Peyer's patch (tissue), 4 donors: ENCODE measurements at regions not wholly inside any gene's neighbourhood (a gene's known extent, or its start where the extent isn't known, plus 50 kb on each side); places are given as distances from the start of the nearest gene placed in this dataset.

Source experiments
- DNase-seq, 3 donors: peaks; one replicate each; pipeline ENCODE4 v3.0.0-alpha.2; 2017 to 2019
- H3K27ac ChIP-seq, 4 donors: fragments of 200-600 bp; sonication (generic); one replicate each; pipeline ENCODE4 v1.5.1; 2016 to 2019
- H3K27me3 ChIP-seq, 2 donors: fragments of 200-600 bp; sonication (generic); one replicate each; pipeline ENCODE4 v1.5.1; 2019
- H3K36me3 ChIP-seq, 3 donors: fragments of 200-600 bp; sonication (generic); one replicate each; pipeline ENCODE4 v1.5.1; 2016 to 2019
- H3K4me1 ChIP-seq, 4 donors: fragments of 200-600 bp; sonication (generic); one replicate each; pipeline ENCODE4 v1.5.1; 2016 to 2019
- H3K4me3 ChIP-seq, 4 donors: fragments of 200-600 bp; sonication (generic); 1 replicate in 3 of 4; 2 replicates in 1 of 4; pipeline ENCODE4 v1.5.1; 2016 to 2019; ENCODE audit warnings: mild to moderate bottlenecking in 1 of 4
- H3K9me3 ChIP-seq, 4 donors: fragments of 200-600 bp; sonication (generic); one replicate each; pipeline ENCODE4 v1.5.1; 2016 to 2019; ENCODE audit warnings: mild to moderate bottlenecking in 1 of 4
- POLR2A ChIP-seq, 2 donors: fragments of 450-650 bp; IDR thresholded peaks; one replicate each; pipeline ENCODE4 v1.5.1; 2017; ENCODE audit warnings: antibody characterized with exemption in 2 of 2, mild to moderate bottlenecking in 2 of 2, moderate library complexity in 2 of 2
- TF ChIP-seq, protein P1 (sequence below), 6 experiments: fragments of 450-650 bp in 4 of 6; fragments of 200-600 bp in 2 of 6; sonication (generic) in 1 of 6; IDR thresholded peaks; one replicate each; pipeline ENCODE4 v1.5.1; 2017 to 2019; ENCODE audit warnings: antibody characterized with exemption in 6 of 6, mild to moderate bottlenecking in 3 of 6, moderate library complexity in 1 of 6

DNA sequence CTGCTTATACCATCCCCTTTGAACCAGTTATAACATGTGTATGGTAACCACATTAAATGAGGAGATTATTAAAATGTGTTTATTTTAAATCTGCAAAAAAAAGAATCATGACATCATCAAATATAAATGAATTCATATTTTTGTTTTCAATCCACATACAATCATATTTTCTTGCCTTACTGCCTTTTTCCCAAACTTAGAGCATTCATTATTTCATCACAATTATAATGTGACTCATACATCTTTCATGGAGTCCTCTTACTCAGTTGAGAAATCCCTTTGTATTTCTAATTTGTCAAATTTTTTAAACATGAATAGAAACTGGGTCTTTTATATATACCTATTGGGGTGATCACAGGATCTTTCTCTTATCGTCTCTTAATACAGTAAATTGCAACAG, 909.6 kb downstream of the DSC3 start:
- H3K27me3 ChIP-seq, result no peaks in the 10 kb centered on the region
- H3K4me1 ChIP-seq, result no peaks in the 10 kb centered on the region
- H3K36me3 ChIP-seq, result no peaks in the 10 kb centered on the region
- H3K9me3 ChIP-seq, result peaks cover 0 to 2% (median 0%) of the 10 kb centered on the region in 4 donors
- DNase-seq, result no peak
- no peak overlapping the region for H3K4me3 ChIP-seq
- no peak overlapping the region for H3K27ac ChIP-seq
- TF ChIP-seq, protein P1, sequence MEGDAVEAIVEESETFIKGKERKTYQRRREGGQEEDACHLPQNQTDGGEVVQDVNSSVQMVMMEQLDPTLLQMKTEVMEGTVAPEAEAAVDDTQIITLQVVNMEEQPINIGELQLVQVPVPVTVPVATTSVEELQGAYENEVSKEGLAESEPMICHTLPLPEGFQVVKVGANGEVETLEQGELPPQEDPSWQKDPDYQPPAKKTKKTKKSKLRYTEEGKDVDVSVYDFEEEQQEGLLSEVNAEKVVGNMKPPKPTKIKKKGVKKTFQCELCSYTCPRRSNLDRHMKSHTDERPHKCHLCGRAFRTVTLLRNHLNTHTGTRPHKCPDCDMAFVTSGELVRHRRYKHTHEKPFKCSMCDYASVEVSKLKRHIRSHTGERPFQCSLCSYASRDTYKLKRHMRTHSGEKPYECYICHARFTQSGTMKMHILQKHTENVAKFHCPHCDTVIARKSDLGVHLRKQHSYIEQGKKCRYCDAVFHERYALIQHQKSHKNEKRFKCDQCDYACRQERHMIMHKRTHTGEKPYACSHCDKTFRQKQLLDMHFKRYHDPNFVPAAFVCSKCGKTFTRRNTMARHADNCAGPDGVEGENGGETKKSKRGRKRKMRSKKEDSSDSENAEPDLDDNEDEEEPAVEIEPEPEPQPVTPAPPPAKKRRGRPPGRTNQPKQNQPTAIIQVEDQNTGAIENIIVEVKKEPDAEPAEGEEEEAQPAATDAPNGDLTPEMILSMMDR (IDR thresholded peaks at IDR 0.05), result no peak
- no peak for TF ChIP-seq POLR2A (IDR thresholded peaks at IDR 0.05)

DNA sequence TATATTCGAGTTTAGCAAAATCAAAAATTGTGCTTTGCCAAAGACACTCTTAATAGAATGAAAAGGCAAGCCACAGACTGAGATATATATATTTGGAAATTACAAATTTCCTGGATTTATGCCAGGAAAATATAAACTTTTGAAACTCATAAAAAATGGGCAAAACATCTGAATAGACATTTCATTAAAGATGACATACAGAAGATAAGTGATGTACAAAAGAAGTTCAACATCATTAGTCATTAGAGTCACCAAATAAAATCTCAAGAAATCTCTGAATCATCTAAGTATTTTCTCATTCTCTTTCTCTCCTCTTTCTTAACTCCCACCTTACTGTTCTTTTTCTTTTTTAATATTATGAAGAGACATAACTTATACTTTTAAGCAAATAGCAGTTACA, 921.1 kb downstream of the DSC3 start:
- no peak overlapping the region for H3K4me3 ChIP-seq
- H3K9me3 ChIP-seq, result no peaks in the 10 kb centered on the region
- DNase-seq, result no peak
- no peak overlapping the region for H3K27ac ChIP-seq
- H3K4me1 ChIP-seq, result no peaks in the 10 kb centered on the region
- TF ChIP-seq, protein P1 (IDR thresholded peaks at IDR 0.05), result no peak
- TF ChIP-seq POLR2A (IDR thresholded peaks at IDR 0.05), result no peak
- H3K36me3 ChIP-seq, result no peaks in the 10 kb centered on the region
- no peaks in the 10 kb centered on the region for H3K27me3 ChIP-seq

DNA sequence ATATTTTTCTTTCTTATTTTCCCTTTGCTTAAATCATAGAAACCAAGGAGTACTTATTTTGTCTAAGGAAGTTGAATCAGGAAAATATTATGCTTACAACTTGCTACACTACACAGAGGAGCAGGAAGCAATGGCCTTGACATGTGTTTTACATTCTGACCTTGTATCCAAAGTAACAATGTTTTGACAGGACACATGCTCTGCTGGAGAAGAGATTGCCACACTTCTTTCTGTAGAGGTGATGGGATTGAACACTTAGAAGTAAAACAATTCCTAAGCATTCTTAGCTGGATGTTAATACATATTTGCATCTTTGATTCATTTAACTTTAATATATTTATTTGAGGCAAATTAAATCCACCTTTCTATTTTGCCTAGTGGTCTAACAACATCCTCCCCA, 929.1 kb downstream of the DSC3 start:
- Histone ChIP-seq H3K27me3 (no peaks in the 10 kb centered on the region), H3K36me3 (no peaks in the 10 kb centered on the region), H3K9me3 (no peaks in the 10 kb centered on the region), H3K4me1 (no peaks in the 10 kb centered on the region), H3K4me3 (no peak overlapping the region), H3K27ac (no peak overlapping the region)
- TF ChIP-seq POLR2A (IDR thresholded peaks at IDR 0.05), result no peak
- TF ChIP-seq, protein P1 (IDR thresholded peaks at IDR 0.05), result no peak
- DNase-seq, result no peak

DNA sequence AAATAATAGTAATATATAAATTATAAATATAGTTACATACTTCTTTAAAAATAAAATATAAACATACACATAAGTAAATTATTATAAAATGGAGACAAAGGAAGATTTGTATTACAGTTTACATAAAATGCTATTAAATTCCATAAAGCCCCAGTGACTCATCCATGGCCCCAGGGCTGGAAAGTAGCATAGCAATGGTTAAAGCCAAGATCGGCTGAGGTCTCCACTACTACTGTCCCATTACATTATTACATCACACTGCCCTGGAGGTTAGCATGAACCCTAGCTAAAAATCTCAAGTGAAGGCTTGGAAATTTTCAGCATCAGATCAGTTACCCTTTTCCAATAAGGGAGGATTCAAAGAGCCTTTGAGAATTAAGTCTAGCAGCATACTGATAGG, 936.2 kb downstream of the DSC3 start:
- no peaks in the 10 kb centered on the region for H3K27me3 ChIP-seq

DNA sequence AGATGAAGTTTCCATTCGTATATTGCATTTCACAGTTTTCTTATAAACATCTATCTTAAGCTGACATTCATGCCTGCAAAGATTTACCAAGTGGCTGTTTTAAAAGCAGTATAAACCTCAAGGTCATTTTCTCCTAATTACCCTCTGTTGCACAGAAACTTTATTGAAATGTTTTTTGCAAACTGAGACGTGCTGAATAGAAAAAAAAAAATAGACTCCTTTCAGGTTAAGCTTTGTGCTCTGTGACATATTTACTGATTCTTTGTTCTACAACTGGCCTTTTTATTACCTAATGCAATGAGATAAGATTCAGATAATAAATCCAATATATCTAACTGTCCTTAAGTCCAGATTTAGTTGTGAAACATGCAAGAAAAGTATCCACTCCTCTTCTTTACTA, 938.7 kb downstream of the DSC3 start:
- Histone ChIP-seq H3K36me3 (no peaks in the 10 kb centered on the region), H3K27ac (no peak overlapping the region), H3K4me3 (no peak overlapping the region), H3K27me3 (no peaks in the 10 kb centered on the region), H3K4me1 (no peaks in the 10 kb centered on the region), H3K9me3 (no peaks in the 10 kb centered on the region)
- TF ChIP-seq, protein P1 (IDR thresholded peaks at IDR 0.05), result no peak
- TF ChIP-seq POLR2A (IDR thresholded peaks at IDR 0.05), result no peak
- no peak for DNase-seq

More for the DNA sequence above, 936.2 kb downstream of the DSC3 start:
- H3K27ac ChIP-seq, result no peak overlapping the region
- no peaks in the 10 kb centered on the region for H3K9me3 ChIP-seq
- no peaks in the 10 kb centered on the region for H3K4me1 ChIP-seq
- no peak for DNase-seq
- H3K4me3 ChIP-seq, result no peak overlapping the region
- H3K36me3 ChIP-seq, result no peaks in the 10 kb centered on the region
- TF ChIP-seq POLR2A (IDR thresholded peaks at IDR 0.05), result no peak
- TF ChIP-seq, protein P1 (IDR thresholded peaks at IDR 0.05), result no peak

DNA sequence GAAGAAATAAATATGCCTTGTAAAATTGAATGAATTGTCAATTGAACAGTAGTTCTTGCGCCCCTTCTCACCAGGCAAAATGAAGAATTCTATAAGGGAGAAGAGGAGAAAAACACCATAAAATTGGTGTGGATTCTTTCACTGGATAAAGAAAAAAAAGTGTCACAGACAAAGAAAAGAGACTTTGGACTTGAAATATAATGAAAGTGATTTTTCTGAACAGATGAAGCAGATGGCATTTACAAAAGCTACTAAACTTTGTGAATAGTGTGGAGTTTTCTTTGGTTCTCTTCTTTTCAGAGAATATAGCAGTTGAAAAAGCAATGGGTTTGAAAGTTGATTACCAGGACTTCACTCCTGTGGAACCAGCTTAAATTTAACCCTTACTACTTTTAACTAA, 945.7 kb downstream of the DSC3 start:
- Histone ChIP-seq H3K27ac (no peak overlapping the region), H3K4me1 (no peaks in the 10 kb centered on the region)
- TF ChIP-seq, protein P1 (IDR thresholded peaks at IDR 0.05), result no peak
- no peak for TF ChIP-seq POLR2A (IDR thresholded peaks at IDR 0.05)

More for the DNA sequence above, 945.7 kb downstream of the DSC3 start:
- Histone ChIP-seq H3K36me3 (no peaks in the 10 kb centered on the region), H3K4me3 (no peak overlapping the region), H3K9me3 (no peaks in the 10 kb centered on the region), H3K27me3 (no peaks in the 10 kb centered on the region)
- no peak for DNase-seq
